GM18498 (cell line): ENCODE measurements at regions not wholly inside any gene's neighbourhood (a gene's known extent, or its start where the extent isn't known, plus 50 kb on each side); places are given as distances from the start of the nearest gene placed in this dataset.
A peak's percentile ranks its signal among the peaks of the same experiment; 100 is the strongest.

Experiments
- ATAC-seq: cut with Tn5 transposase; IDR thresholded peaks from one replicate; pipeline ENCODE4 v1.9.1; 2021; ENCODE audit warnings: mild to moderate bottlenecking, moderate library complexity; ENCODE audit not compliant: unreplicated experiment

DNA sequence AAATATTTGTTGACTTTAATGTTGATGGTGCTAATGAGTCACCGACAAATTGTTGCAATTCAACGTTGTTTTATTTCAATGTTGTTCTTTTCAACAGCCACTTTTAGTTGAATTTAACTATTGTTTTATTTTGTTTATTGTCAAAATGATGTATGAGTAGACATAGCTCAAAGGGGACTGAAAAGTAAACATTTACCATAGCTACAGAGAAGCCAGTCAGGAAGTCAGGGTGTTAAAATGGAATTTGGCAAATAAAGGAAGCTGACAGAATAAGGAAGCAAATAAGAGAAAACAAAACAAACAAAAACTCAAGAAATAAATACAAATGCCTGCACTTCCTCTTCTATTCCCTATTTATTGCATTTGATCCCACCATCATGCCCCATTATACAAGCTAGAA is 648.4 kb upstream of the HTR2C start:
- no peak for ATAC-seq

DNA sequence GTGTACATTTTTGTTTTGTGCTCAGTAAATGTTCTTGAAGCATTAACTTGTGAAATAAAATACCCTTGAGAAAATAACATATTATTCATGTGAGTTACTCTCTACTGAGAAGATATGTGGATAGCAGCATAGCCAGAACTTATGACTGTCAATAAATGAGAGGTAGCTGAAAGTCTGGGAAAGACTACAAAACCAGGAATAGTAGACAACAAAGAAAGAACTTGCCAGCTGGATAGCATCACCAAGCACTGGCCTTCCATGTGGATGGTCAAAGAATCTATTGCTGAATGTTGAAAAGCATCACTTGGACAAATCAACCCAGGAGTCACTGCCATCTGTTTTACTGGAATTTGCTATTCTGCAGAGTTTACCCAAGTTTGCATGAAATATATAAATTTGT is 650.0 kb upstream of the HTR2C start:
- no peak for ATAC-seq

DNA sequence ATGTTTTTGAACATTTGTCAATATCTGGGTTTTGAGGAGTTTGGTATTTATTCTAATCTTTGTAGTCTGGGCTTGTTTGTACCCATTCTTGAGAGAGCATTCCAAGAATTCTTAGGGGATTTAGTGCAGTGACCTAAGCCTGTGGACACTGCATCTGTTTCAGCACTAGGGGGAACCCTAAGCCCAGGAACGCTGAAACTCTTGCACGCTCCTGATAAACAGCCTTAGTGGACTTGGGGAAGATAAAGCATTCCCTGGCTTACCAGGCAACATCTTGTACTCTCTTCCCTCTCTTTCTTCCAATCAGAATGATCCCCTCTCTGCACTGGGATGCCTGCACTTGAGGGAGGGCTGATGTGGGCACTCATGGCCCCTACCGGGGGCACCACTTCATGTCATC is 654.9 kb upstream of the HTR2C start:
- ATAC-seq, result no peak

DNA sequence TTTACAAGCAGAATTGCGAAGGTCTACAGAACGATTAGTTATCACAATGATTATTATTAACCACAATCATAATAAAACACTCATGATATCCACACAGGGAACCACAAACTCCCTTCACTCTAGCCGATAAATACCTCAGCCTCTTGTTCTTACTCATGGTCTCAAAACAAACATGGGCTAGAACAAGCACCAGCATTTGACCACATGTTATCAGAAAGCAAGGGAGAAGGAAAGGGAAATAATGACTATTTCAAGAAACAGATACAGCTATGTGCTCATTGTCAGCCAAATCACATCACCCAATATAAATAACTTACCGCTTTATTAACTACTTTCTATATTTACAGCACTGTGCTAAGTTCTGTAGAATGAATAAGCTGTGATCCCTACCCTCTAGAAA is 663.2 kb upstream of the HTR2C start:
- no peak for ATAC-seq

DNA sequence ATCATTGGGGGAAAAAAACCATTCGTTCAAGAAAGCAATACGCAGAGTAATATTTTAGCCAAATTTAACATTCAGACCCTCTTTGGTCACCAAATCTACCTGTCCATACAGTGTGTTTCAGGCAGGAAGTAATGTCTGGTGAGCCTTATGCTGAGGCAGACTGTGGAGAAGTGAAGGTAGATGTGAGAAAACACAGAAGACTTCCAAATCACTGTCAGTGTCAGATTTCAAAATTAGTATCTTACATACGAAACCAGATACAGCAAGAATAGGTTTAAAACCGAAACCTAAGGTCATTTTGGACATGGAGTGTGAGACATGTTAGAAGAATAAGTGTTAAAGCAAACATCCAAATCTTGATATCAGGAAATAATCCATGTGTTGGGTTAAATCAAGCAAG is 664.5 kb upstream of the HTR2C start:
- no peak for ATAC-seq

DNA sequence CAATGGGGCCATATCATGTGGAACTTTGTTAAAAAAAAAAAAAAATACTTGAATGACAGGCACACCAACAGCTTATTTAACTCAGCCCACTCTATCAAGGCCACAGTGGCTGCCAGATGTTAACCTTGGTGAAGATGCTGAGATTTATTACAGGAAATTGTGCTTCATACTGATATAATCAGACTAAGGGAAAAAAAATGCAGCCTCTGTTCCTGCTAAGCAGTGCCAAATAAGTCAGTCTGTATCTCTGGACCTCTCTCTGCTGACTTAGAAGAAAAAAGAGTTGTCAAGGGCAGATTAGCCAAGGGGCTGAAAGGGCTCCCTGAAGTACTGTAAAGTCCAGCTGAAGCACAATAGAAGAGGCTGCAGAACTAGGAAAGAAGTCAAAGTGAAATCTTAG is 677.7 kb upstream of the HTR2C start:
- no peak for ATAC-seq

DNA sequence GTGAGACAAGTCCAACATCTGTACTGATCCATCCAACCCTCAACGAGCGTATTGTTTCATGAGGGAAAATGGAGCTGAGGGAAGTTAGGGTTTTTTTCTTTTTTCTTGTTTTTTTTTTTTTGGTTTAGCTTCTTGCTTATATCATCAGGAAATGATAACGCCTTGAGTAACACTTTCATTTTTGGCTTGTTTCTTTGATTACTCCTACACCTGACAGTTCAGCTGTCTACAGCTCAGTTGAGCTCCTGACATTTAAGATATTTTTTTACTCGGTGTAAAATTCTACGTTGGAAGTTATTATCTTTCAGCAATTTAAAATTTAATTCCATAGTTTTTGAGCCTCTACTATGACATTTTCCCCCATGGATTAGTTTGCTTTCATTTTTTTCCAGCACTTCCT is 691.0 kb upstream of the HTR2C start:
- ATAC-seq, result no peak

DNA sequence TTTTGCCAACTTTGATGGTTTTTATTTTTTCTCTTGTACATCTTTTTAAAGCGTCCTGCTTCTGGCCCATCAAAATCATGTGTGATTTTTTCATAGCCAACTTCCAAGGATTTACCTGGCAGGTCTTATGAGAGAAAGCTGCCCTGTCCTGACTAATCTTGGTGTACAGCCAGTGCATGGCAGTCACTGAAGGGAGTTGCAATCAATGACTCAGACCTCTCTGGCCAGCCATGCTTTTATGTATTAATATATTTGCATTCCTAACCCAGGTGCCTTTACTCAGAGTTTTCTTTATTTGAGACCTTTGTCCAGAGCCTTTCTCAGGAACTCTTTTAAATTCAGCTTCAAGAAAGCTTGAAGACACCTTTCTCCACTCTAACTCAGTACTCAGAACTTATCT is 691.5 kb upstream of the HTR2C start:
- ATAC-seq, result no peak

DNA sequence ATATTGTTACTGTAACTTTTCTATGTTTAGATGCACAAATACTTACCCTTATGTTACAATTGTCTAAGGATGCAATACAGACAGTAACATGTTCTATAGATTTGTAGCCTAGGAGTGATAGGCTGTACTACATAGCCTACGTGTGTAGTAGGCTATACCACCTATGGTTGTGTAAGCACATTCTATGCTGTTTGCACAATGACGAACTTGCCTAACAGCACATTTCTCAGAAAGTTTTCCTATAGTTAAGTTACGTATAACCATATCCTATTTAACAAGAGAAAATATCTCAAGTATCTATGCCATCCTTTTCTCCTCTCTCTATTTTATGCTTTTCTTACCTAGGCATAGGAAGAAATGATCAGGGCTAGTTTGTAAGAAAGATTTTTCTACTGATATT is 710.8 kb upstream of the HTR2C start:
- ATAC-seq, result no peak

DNA sequence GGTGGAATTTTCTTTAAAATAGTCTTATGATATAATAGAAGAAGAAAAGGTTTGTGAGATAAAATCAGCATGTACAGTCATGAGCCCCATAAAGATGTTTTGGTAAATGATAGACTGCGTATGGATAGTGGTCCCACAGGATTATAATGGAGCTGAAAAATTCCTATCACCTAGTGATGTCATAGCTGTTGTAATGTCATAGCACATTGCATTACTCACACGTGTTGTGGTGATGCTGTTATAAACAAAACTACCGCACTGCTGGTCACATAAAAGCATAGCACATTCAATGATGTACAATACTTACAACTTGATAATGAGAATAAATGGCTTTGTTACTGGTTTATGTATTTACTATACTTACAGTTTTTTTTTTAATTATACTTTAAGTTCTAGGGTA is 715.2 kb upstream of the HTR2C start:
- no peak for ATAC-seq

DNA sequence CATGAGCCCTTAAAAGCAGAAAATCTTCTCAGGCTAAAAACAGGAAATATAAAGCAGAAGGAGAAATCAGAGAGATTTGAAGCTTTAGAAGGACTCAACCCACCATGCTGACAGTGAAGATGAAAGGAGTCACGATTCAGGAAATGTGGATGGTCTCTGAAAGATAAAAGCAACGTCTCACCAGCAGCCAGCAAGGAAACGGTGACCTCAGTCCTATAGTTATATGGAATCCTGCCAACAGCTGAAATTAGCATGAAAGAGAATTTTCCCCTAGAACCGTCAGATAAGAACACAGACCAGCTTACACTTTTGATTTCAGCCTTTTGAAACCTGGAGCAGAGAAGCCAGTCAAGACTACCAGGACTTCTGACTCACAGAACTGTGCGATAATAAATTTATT is 715.7 kb upstream of the HTR2C start:
- ATAC-seq, result no peak

DNA sequence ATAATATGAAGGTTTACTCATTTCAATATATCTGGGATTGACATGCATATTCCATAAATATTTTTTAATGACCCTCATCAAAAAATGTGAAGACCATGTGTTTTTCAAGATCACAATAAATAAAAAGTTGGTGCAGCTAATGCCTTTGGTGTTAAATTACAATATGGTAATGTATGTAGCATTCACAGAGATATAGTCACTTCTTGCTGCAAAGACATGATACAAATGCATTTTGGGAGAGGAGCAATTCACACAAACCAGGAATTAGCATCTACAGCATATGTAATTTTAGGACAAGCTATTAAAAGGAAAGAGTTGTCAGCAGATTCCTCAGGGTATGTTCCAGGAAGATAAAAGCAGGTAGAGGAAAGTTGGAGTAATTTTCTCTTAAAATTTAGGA is 734.5 kb upstream of the HTR2C start:
- ATAC-seq, result no peak

DNA sequence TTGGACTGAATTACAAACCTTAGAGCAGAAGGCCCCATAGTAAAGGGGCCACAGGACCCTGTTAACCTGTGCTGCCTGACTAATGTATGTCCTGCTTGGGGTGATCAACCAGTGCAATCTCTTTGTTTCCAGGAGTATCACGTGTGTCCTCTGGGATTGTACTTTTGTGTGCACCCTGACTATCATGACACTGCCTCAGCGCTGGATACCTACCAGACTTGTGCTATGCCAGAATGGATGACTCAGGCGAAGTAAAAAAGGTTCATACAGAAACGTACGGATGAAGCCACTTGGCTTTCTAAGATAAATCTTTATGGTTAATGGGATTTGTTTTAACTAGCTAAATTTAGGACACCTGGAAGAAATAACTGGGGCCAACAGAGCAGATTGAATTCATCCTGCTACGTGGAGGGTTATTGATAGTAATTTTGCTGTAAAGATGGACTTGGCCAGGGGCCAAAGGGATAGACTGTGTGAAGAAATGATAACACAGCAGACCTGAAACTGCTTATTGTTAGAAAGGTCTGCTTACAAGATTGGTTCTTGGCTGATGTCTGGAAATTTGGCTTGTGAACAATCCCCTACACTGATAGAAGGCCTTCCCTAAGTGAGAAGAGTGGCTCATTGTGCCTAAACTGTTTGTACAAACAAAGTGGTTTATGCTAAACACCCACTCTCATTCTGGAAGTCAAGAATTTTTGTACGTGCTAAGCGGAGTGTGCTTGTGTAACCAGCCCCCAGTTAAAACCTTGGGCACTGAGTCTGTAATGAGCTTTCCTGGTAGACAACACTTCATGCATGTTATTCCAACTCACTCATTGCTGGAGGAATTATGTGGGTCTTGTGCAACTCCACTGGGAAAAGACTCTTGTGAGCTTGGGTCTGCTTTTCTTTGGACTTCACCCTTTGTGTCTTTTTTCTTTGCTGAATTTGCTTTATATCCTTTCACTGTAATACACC is 750.5 kb upstream of the HTR2C start:
- ATAC-seq, result no peak

DNA sequence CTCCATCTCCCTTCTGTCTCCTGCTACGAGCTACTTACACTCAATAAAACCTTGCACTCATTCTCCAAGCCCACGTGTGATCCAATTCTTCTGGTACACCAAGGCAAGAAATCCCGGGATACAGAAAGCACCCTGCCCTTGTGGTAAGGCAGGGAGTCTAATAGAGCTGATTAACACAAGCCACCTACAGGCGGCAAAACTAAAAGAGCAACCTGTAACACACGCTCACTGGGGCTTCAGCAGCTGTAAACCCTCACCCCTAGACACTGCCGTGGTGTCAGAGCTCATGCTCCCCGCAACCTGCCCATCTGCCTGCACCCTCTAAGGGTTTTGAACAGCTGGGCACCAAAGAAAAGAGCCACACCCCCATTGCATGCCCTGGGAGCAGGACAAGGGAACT is 755.4 kb upstream of the HTR2C start:
- ATAC-seq, result no peak

DNA sequence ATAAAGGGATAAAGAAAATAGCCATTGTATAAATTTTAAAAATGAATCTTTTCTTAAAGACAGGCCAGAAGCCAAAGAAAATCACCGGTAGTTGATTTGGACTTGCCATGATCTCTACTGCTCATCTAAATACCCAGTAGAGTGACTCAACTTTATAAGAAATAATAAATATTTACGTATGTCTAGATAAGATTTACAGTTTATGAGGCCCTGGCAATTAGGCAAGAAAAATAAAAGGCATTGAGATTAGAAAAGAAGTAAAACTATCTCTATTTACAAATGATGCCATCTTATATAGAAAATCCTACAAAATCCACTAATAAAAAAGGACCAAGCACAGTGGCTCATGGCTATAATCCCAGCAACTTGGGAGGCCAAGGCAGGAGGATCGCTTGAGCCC is 765.5 kb upstream of the HTR2C start:
- ATAC-seq, result no peak

DNA sequence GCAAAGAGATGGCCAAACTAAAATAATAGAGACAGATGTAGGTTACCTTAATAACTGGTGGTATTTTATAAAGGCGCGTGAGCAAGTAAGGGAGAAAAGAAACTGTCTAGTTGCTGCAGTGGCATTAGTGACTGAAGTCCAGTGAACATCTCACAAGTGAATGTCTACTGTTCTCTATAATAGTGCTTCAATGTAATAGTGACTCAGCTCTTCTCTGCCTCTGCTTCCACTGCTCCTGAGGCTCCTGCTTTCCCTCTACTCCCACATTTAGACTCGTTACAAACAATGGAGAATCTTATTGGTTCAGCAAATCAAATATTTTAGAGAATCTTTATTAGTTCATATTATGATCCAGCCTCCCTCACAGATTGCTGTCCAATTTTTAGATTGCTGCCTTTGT is 779.1 kb upstream of the HTR2C start:
- ATAC-seq, result no peak

DNA sequence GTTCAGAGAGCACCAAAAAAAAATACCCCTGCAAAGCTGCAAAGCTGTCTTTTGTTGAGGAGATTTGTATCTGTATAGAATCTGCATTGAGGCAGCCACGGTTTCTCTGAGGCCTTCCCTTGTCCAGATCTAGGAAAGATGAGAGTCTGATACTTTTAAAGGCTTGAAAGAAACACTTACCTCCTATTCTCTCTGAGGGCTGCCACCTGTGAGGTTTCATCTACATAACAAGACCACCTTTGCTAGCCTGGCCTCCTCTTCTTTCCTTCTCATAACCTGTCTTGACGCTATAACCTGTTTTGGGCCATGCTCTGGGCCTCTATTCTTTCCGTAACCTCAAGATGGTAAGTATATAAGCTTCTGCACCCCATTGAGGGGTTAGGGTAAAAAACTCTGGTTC is 779.6 kb upstream of the HTR2C start:
- no peak for ATAC-seq

DNA sequence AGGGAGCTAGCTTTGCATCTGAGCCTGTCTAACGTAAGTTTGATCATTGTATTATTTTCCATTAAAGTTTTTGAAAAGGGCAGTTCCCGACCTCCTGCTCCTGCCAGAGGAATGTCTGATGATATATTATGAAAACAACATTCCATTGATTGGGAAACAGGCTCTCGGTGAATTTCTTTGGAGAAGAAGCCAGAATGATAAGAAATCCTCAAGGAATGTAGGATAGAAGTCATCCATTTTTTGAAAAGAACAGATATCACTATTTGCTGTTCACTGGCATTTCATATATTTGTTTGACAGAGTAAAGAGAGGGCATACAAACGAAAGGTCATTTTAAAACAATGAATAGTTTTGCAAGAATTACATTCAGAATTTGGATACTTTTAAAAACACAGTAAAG is 781.0 kb upstream of the HTR2C start:
- no peak for ATAC-seq

DNA sequence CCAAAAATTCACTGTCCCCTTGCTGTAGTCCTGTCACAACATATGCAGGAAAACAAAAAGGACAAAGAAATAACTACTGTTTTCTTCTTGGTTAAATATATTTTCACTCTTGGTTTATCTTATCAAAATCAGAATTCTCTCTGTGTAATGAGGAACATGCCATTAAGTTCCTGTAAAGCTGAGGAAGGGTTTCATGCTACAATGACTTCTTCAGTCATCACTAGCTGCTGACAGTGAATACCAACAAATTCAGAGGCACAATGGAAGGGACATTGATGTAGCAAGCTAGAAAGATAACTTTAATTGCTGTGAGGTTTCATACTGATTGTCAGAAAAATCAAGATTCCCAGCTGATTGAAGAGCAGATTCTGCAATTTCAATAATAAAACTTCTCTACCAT is 782.9 kb upstream of the HTR2C start:
- no peak for ATAC-seq

DNA sequence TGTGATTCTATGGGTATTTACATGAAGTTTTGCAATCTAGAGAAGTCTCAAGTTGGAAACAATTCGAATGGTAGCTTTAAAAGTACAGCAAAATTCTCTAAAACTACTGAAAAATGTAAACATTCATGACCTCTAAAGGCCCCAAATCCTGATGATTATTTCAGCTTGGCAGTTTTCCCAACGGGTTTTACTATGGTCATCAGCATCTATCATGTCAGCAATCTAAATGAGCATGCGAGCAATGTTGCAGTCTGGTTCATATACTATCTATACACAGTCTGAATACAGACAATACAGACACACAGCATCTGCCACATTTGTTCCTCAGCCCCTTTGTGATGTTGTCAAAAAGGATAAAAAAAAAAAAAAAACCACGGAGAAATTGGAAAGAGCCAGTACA is 790.3 kb upstream of the HTR2C start:
- ATAC-seq, result no peak

DNA sequence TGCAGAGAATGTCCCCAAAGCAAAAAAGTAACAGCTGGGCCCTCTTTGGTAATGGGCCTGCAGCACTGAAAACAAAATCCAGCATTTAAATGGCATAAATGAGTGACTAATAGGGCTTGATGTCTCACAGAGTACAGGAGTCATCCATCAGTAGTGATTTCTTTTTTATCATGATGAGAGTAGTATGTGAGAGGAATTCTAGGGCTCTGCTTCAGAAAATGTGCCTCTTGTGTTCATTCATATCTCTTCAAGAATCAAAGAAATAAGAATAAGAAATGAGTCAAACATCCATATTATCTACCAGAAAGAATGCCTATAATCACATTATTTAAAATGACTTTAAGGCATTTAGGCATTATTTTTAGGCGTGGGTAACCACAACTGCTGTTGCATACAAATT is 792.9 kb upstream of the HTR2C start:
- no peak for ATAC-seq

DNA sequence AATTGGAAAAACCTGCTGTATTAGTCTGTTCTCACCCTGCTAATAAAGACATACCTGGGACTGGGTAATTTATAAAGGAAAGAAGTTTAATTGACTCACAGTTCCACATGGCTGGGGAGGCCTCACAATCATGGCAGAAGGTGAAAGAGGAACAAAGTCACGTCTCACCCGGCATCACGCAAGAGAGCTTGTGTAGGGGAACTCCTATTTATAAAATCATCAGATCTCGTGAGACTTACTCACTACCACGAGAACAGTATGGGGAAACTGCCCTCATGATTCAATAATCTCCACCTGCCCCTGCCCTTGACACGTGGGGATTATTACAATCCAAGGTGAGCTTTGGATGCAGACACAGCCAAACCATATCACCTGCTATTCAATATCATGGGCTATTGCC is 799.1 kb upstream of the HTR2C start:
- ATAC-seq, result peak; percentile 51

DNA sequence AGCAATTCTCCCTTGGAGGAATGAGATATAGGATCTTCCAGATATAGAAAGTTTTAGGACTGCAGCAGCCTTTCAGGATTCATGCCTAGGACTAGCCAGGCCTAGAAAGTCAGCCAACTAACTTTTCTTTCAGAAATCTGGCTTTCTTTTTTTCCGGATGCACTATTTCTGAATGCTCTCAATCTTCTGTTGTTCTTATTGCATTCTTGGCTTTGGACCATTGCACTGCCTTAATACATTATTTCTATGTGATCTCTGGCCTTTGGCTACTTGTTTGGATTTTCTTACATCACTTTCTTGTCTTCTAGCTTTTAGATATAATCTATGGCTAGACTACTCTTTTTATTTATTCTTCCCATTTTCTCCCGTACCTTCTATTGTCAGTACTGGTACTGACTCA is 813.1 kb upstream of the HTR2C start:
- no peak for ATAC-seq
